ENCODE measurements at regions not wholly inside any gene's neighbourhood (a gene's known extent, or its start where the extent isn't known, plus 50 kb on each side); places are given as distances from the start of the nearest gene placed in this dataset.
A peak's percentile ranks its signal among the peaks of the same experiment; 100 is the strongest.

DNA sequence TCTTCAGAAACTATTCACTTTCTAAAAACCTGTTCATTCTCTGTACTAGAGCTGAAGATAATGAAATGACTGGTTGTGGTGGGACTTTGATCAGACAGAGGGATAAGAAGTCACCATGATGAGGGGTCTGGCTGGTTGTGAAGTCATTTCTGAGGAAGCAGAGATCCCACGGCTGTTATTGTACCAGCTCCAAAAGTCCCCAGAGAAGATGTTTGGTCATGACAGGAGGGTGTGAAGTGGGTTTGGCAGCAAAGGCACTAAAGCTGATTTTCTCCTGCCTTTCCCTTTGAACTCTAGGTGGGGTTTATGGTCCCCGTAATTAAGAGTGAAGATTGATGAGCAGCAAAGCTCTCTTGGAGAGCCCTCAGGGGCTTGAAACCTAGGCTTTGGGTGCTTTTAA is 103.1 kb upstream of the CACHD1 start:
- DNase-seq, result no peak
- Histone ChIP-seq H3K27ac (ENCODE audit: low read depth, low read length) (no peak overlapping the region), H3K36me3 (ENCODE audit: control insufficient read depth, insufficient read depth, low read length) (no peaks in the 10 kb centered on the region), H3K9ac (ENCODE audit: extremely low read depth, low read length, poor library complexity, severe bottlenecking) (no peak overlapping the region), H3K4me3 (ENCODE audit: low read length) (no peak overlapping the region), H3K9me3 (ENCODE audit: control insufficient read depth, low read length) (peaks cover 5% of the 10 kb centered on the region), H3K27me3 (ENCODE audit: control insufficient read depth, insufficient read depth, low read length, poor library complexity, severe bottlenecking) (no peaks in the 10 kb centered on the region), H3K4me1 (ENCODE audit: control insufficient read depth, insufficient read depth, low read length) (no peaks in the 10 kb centered on the region)
- no peaks in the 10 kb centered on the region for H3K36me3 Mint-ChIP-seq (ENCODE audit: low read depth)
- H3K4me1 Mint-ChIP-seq, result peaks cover 3% of the 10 kb centered on the region
- no peaks in the 10 kb centered on the region for H3K9me3 Mint-ChIP-seq
- TF ChIP-seq, protein P1, sequence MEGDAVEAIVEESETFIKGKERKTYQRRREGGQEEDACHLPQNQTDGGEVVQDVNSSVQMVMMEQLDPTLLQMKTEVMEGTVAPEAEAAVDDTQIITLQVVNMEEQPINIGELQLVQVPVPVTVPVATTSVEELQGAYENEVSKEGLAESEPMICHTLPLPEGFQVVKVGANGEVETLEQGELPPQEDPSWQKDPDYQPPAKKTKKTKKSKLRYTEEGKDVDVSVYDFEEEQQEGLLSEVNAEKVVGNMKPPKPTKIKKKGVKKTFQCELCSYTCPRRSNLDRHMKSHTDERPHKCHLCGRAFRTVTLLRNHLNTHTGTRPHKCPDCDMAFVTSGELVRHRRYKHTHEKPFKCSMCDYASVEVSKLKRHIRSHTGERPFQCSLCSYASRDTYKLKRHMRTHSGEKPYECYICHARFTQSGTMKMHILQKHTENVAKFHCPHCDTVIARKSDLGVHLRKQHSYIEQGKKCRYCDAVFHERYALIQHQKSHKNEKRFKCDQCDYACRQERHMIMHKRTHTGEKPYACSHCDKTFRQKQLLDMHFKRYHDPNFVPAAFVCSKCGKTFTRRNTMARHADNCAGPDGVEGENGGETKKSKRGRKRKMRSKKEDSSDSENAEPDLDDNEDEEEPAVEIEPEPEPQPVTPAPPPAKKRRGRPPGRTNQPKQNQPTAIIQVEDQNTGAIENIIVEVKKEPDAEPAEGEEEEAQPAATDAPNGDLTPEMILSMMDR (conservative IDR thresholded peaks at IDR 0.05), result no peak
- H3K4me3 Mint-ChIP-seq, result no peak overlapping the region
- no peak overlapping the region for H3K27ac Mint-ChIP-seq
- 95% methylated on average over 2 of the region's 2 CpGs; no CpG with 5 or more reads in 1 of the 2 experiments for WGBS, 2 experiments (ENCODE audit: insufficient coverage in 1 of 2, insufficient read length in 1 of 2)
- no peaks in the 10 kb centered on the region for H3K27me3 Mint-ChIP-seq (ENCODE audit: insufficient read depth)

DNA sequence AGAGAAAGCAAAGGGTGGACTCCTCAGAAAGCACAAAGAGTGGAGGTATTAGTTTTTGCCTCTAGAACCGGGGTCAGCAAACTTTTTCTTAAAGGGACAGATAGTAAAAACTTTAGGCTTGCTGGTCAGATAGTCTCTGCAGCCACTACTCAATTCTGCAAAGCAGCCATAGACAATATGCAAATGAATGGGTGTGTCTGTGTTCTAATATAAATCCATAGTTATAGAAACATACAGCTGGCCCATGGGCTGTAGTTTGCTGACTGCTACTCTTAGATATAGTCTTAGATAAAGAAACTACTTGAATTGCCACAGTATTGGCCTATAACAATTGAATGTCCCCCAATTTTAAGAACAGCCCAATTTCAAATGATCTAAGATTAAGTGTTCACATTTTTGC is 101.6 kb upstream of the CACHD1 start:
- Mint-ChIP-seq H3K27me3 (ENCODE audit: insufficient read depth) (no peaks in the 10 kb centered on the region), H3K27ac (no peak overlapping the region), H3K4me3 (no peak overlapping the region), H3K36me3 (ENCODE audit: low read depth) (no peaks in the 10 kb centered on the region), H3K4me1 (peaks cover 3% of the 10 kb centered on the region), H3K9me3 (no peaks in the 10 kb centered on the region)
- Histone ChIP-seq H3K27me3 (ENCODE audit: control insufficient read depth, insufficient read depth, low read length, poor library complexity, severe bottlenecking) (no peaks in the 10 kb centered on the region), H3K9me3 (ENCODE audit: control insufficient read depth, low read length) (peaks cover 5% of the 10 kb centered on the region), H3K36me3 (ENCODE audit: control insufficient read depth, insufficient read depth, low read length) (no peaks in the 10 kb centered on the region), H3K4me3 (ENCODE audit: low read length) (no peak overlapping the region), H3K27ac (ENCODE audit: low read depth, low read length) (no peak overlapping the region), H3K4me1 (ENCODE audit: control insufficient read depth, insufficient read depth, low read length) (no peaks in the 10 kb centered on the region), H3K9ac (ENCODE audit: extremely low read depth, low read length, poor library complexity, severe bottlenecking) (no peak overlapping the region)
- TF ChIP-seq, protein P1 (conservative IDR thresholded peaks at IDR 0.05), result no peak
- DNase-seq, result no peak
- 80 to 89% methylated on average over 1 of the region's 1 CpG for WGBS, 2 experiments (ENCODE audit: insufficient coverage in 1 of 2, insufficient read length in 1 of 2)

DNA sequence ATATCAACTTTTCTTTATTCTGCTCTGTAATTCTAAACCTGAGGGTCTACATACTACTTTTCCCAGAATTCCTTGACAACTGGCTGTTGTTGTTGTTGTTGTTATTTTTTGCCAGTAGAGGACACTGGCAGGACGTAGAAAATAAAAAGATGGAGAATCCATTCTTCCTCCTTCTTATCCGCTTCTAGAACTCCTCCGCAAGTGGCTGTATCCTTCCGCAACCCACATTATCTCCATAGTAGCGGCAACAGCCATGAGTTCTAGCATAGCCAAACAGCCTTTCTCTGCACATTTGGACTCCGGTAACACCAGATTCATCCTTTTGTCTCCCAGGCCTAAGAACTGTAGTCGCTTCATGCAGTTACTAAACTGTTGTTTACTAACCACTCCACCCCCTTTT is 91.1 kb upstream of the CACHD1 start:
- no peaks in the 10 kb centered on the region for H3K27me3 ChIP-seq (ENCODE audit: control insufficient read depth, insufficient read depth, low read length, poor library complexity, severe bottlenecking)
- 77 to 82% methylated on average over 6 to 7 of the region's 7 CpGs for WGBS, 2 experiments (ENCODE audit: insufficient coverage in 1 of 2, insufficient read length in 1 of 2)
- Mint-ChIP-seq H3K27ac (no peak overlapping the region), H3K9me3 (peaks cover 1% of the 10 kb centered on the region), H3K4me3 (no peak overlapping the region), H3K4me1 (no peaks in the 10 kb centered on the region), H3K27me3 (ENCODE audit: insufficient read depth) (no peaks in the 10 kb centered on the region), H3K36me3 (ENCODE audit: low read depth) (peaks cover under 1% of the 10 kb centered on the region)
- H3K9me3 ChIP-seq (ENCODE audit: control insufficient read depth, low read length), result no peaks in the 10 kb centered on the region
- peak; percentile 73 for DNase-seq
- H3K4me1 ChIP-seq (ENCODE audit: control insufficient read depth, insufficient read depth, low read length), result no peaks in the 10 kb centered on the region
- H3K36me3 ChIP-seq (ENCODE audit: control insufficient read depth, insufficient read depth, low read length), result no peaks in the 10 kb centered on the region
- no peak overlapping the region for H3K4me3 ChIP-seq (ENCODE audit: low read length)
- TF ChIP-seq, protein P1 (conservative IDR thresholded peaks at IDR 0.05), result peak; percentile 69
- H3K9ac ChIP-seq (ENCODE audit: extremely low read depth, low read length, poor library complexity, severe bottlenecking), result no peak overlapping the region
- H3K27ac ChIP-seq (ENCODE audit: low read depth, low read length), result no peak overlapping the region

Measured in endodermal cell (in vitro differentiated cells).